BJ (cell line): ENCODE measurements at regions not wholly inside any gene's neighbourhood (a gene's known extent, or its start where the extent isn't known, plus 50 kb on each side); places are given as distances from the start of the nearest gene placed in this dataset.

Experiments used
- CTCF ChIA-PET: fragments of 350-600 bp; formaldehyde crosslinking; extraction: SDS; loops from one replicate; lab custom pipeline; 2021; ENCODE audit warnings: antibody characterized with exemption, inconsistent platforms; lab: Yijun Ruan, JAX
- POLR2A ChIA-PET: fragments of 300-600 bp; sonication (Branson Sonifier 250); formaldehyde crosslinking; extraction: SDS; loops from one replicate; lab custom pipeline; 2021; ENCODE audit warnings: antibody characterized with exemption; lab: Charles Lee
- DNase-seq: peaks from one replicate; pipeline ENCODE4 v3.0.0-alpha.2; 2011; ENCODE audit warnings: low read depth
- H3K27me3 ChIP-seq: 2 replicates; pipeline ENCODE4 v1.6.0; 2011; ENCODE audit warnings: low read length; ENCODE audit not compliant: control insufficient read depth, insufficient read depth
- H3K36me3 ChIP-seq: 2 replicates; pipeline ENCODE4 v1.5.1; 2011; ENCODE audit warnings: low read length; ENCODE audit not compliant: control insufficient read depth, insufficient read depth
- H3K4me3 ChIP-seq: 2 replicates; pipeline ENCODE4 v1.5.1; 2011; ENCODE audit warnings: low read depth, mild to moderate bottlenecking, control low read depth, low read length
- CTCF ChIP-seq: IDR thresholded peaks from 2 replicates; pipeline ENCODE4 v1.5.1; 2011; ENCODE audit warnings: low read depth, mild to moderate bottlenecking, control low read depth, inconsistent platforms, low read length, moderate library complexity; ENCODE audit not compliant: insufficient read depth

GRCh38 chr4:31171362-31171761 is 451.2 kb downstream of the PCDH7 start:
- no peak for TF ChIP-seq CTCF
- H3K36me3 ChIP-seq, result no peaks in the 10 kb centered on the region
- POLR2A ChIA-PET, result no interaction called here
- H3K27me3 ChIP-seq, result no peaks in the 10 kb centered on the region
- CTCF ChIA-PET, result no interaction called here
- no peak overlapping the region for H3K4me3 ChIP-seq
- no peak for DNase-seq

GRCh38 chr4:31175242-31175910 is 455.2 kb downstream of the PCDH7 start:
- Histone ChIP-seq H3K27me3 (no peaks in the 10 kb centered on the region), H3K36me3 (no peaks in the 10 kb centered on the region), H3K4me3 (no peak overlapping the region)
- no peak for DNase-seq
- no peak for TF ChIP-seq CTCF
- CTCF ChIA-PET, result no interaction called here
- POLR2A ChIA-PET, result no interaction called here

GRCh38 chr4:31183256-31183655 is 463.1 kb downstream of the PCDH7 start:
- no peaks in the 10 kb centered on the region for H3K36me3 ChIP-seq
- ChIA-PET POLR2A (no interaction called here), CTCF (no interaction called here)
- H3K27me3 ChIP-seq, result no peaks in the 10 kb centered on the region
- no peak for DNase-seq
- H3K4me3 ChIP-seq, result no peak overlapping the region
- TF ChIP-seq CTCF, result no peak

- ChIA-PET POLR2A (no interaction called here), CTCF (no interaction called here)
- no peak overlapping the region for H3K4me3 ChIP-seq
These were observed 464.9 kb downstream of the PCDH7 start for GRCh38 chr4:31185014-31185585.

GRCh38 chr4:31187979-31188378 is 467.8 kb downstream of the PCDH7 start:
- DNase-seq, result no peak
- ChIA-PET POLR2A (no interaction called here), CTCF (no interaction called here)
- TF ChIP-seq CTCF, result no peak
- H3K4me3 ChIP-seq, result no peak overlapping the region
- H3K36me3 ChIP-seq, result no peaks in the 10 kb centered on the region
- no peaks in the 10 kb centered on the region for H3K27me3 ChIP-seq

More at GRCh38 chr4:31185014-31185585, 464.9 kb downstream of the PCDH7 start:
- H3K27me3 ChIP-seq, result no peaks in the 10 kb centered on the region
- no peak for DNase-seq
- TF ChIP-seq CTCF, result no peak
- no peaks in the 10 kb centered on the region for H3K36me3 ChIP-seq
